H1 (cell line): ENCODE measurements at regions not wholly inside any gene's neighbourhood (a gene's known extent, or its start where the extent isn't known, plus 50 kb on each side); places are given as distances from the start of the nearest gene placed in this dataset.

Source experiments
- CTCF ChIA-PET: fragments of 300-600 bp; sonication (Branson Sonifier 250); formaldehyde crosslinking; loops from one replicate; lab custom pipeline; 2021; ENCODE audit not compliant: partially characterized antibody; lab: Charles Lee
- POLR2A ChIA-PET: fragments of 300-600 bp; sonication (Branson Sonifier 250); formaldehyde crosslinking; loops from one replicate; lab custom pipeline; 2021; ENCODE audit warnings: inconsistent platforms; ENCODE audit not compliant: partially characterized antibody; lab: Charles Lee
- DNase-seq, 2 experiments: peaks; one replicate each; pipeline versions ENCODE4 v3.0.0 to v3.0.0-alpha.2; 2010 to 2022; ENCODE audit warnings: low spot score in 2 of 2, low read depth in 1 of 2, mixed read lengths in 1 of 2
- FAIRE-seq: peaks from 2 replicates; lab custom pipeline; 2011; peaks lifted over from hg19 to GRCh38; lab: Jason Lieb, UNC
- H2AFZ ChIP-seq: 2 replicates; pipeline ENCODE4 v1.8.1; 2012; ENCODE audit warnings: low read length, inconsistent platforms
- H2AK5ac ChIP-seq: 2 replicates; pipeline ENCODE4 v1.6.1; 2013; ENCODE audit warnings: low read depth, low read length
- H2BK120ac ChIP-seq: replicated peaks from 2 replicates; pipeline ENCODE3; 2013; ENCODE audit warnings: low read depth, low read length, inconsistent platforms
- H2BK12ac ChIP-seq: 2 replicates; pipeline ENCODE4 v1.6.1; 2013; ENCODE audit warnings: low read depth, low read length
- H2BK15ac ChIP-seq: 2 replicates; pipeline ENCODE4 v1.6.1; 2013; ENCODE audit warnings: low read length
- H2BK20ac ChIP-seq: 2 replicates; pipeline ENCODE4 v1.6.1; 2013; ENCODE audit warnings: low read length
- H2BK5ac ChIP-seq: 2 replicates; pipeline ENCODE4 v1.6.1; 2013; ENCODE audit warnings: low read depth, low read length
- H3K14ac ChIP-seq: 2 replicates; pipeline ENCODE4 v1.6.1; 2013; ENCODE audit warnings: inconsistent platforms; ENCODE audit not compliant: insufficient read length
- H3K18ac ChIP-seq: 2 replicates; pipeline ENCODE4 v1.6.1; 2013; ENCODE audit warnings: low read length; ENCODE audit errors: extremely low read depth
- H3K23ac ChIP-seq: 2 replicates; pipeline ENCODE4 v1.6.1; 2013; ENCODE audit warnings: inconsistent platforms; ENCODE audit not compliant: insufficient read length
- H3K23me2 ChIP-seq: 2 replicates; pipeline ENCODE4 v1.6.1; 2013; ENCODE audit warnings: low read depth, low read length
- H3K27ac ChIP-seq: 2 replicates; pipeline ENCODE4 v1.6.1; 2011; ENCODE audit warnings: low read depth, low read length, inconsistent platforms
- H3K27me3 ChIP-seq, 4 experiments: replicated peaks in 1 of 4; 1 replicate in 1 of 4; 2 replicates in 3 of 4; pipeline versions ENCODE4 v1.6.1 to v1.8.1; 2011 to 2013; ENCODE audit warnings: low read length in 3 of 4, mild to moderate bottlenecking in 3 of 4, inconsistent platforms in 2 of 4, mixed read lengths in 2 of 4, moderate library complexity in 1 of 4; ENCODE audit not compliant: control insufficient read depth in 3 of 4, insufficient read depth in 3 of 4; ENCODE audit errors: extremely low read depth in 1 of 4
- H3K36me3 ChIP-seq, 4 experiments: 2 replicates each; pipeline versions ENCODE4 v1.6.1 to v1.8.1; 2011 to 2013; ENCODE audit warnings: mild to moderate bottlenecking in 4 of 4, low read length in 3 of 4, moderate library complexity in 2 of 4, control low read depth in 1 of 4, inconsistent platforms in 1 of 4; ENCODE audit not compliant: insufficient read depth in 4 of 4, control insufficient read depth in 2 of 4
- H3K4ac ChIP-seq: replicated peaks from 2 replicates; pipeline ENCODE3; 2013; ENCODE audit warnings: low read length, low read depth, mixed read lengths, inconsistent platforms; ENCODE audit not compliant: insufficient read length
- H3K4me1 ChIP-seq, 4 experiments: replicated peaks in 1 of 4; 1 replicate in 1 of 4; 2 replicates in 3 of 4; pipeline versions ENCODE4 v1.6.1 to v1.8.1; 2011 to 2013; ENCODE audit warnings: low read length in 3 of 4, inconsistent platforms in 2 of 4, mixed read lengths in 1 of 4; ENCODE audit not compliant: insufficient read depth in 4 of 4, control insufficient read depth in 3 of 4
- H3K4me2 ChIP-seq, 2 experiments: 2 replicates each; pipeline versions ENCODE4 v1.6.1 to v1.8.1; 2011 to 2013; ENCODE audit warnings: low read depth in 2 of 2, low read length in 2 of 2, control low read depth in 1 of 2, inconsistent platforms in 1 of 2, mild to moderate bottlenecking in 1 of 2; ENCODE audit not compliant: insufficient read depth in 1 of 2
- H3K4me3 ChIP-seq, 4 experiments: fragments of 200-600, 300-600 bp in 1 of 4; sonication (generic), shearing (Covaris generic), sonication (Bioruptor Twin) in 1 of 4; 2 replicates each; pipeline versions ENCODE4 v1.5.1 to v1.8.1; 2011 to 2016; ENCODE audit warnings: low read length in 4 of 4, low read depth in 3 of 4, control low read depth in 2 of 4, inconsistent platforms in 2 of 4, mild to moderate bottlenecking in 2 of 4, mixed read lengths in 1 of 4, moderate library complexity in 1 of 4; ENCODE audit not compliant: insufficient read depth in 2 of 4; ENCODE audit errors: extremely low read depth in 1 of 4
- H3K56ac ChIP-seq: replicated peaks from 2 replicates; pipeline ENCODE3; 2013; ENCODE audit warnings: low read depth, mild to moderate bottlenecking, mixed read lengths, low read length, inconsistent platforms; ENCODE audit not compliant: insufficient read length
- H3K79me1 ChIP-seq: 2 replicates; pipeline ENCODE4 v1.6.1; 2013; ENCODE audit warnings: low read depth, low read length, control low read depth
- H3K79me2 ChIP-seq, 2 experiments: 2 replicates each; pipeline versions ENCODE4 v1.6.1 to v1.8.1; 2012 to 2013; ENCODE audit warnings: low read length in 2 of 2, mild to moderate bottlenecking in 2 of 2, inconsistent platforms in 1 of 2; ENCODE audit not compliant: insufficient read depth in 2 of 2, control insufficient read depth in 1 of 2
- H3K9ac ChIP-seq, 4 experiments: replicated peaks in 1 of 4; 1 replicate in 1 of 4; 2 replicates in 3 of 4; pipeline versions ENCODE4 v1.6.1 to v1.8.1; 2011 to 2013; ENCODE audit warnings: low read depth in 3 of 4, low read length in 3 of 4, control low read depth in 2 of 4, mild to moderate bottlenecking in 2 of 4, moderate library complexity in 2 of 4, inconsistent platforms in 1 of 4; ENCODE audit errors: extremely low read depth in 1 of 4
- H3K9me3 ChIP-seq, 2 experiments: 2 replicates each; pipeline versions ENCODE4 v1.6.1 to v1.8.1; 2012 to 2013; ENCODE audit warnings: mild to moderate bottlenecking in 2 of 2, moderate library complexity in 2 of 2, control low read depth in 1 of 2, inconsistent platforms in 1 of 2, low read depth in 1 of 2, low read length in 1 of 2, mixed read lengths in 1 of 2; ENCODE audit not compliant: insufficient read depth in 2 of 2
- H4K20me1 ChIP-seq, 2 experiments: replicated peaks in 1 of 2; 2 replicates each; pipeline versions ENCODE3 to v1.8.1; 2011 to 2013; ENCODE audit warnings: inconsistent platforms in 2 of 2, low read length in 2 of 2, mild to moderate bottlenecking in 1 of 2; ENCODE audit not compliant: insufficient read depth in 2 of 2, control insufficient read depth in 1 of 2
- H4K5ac ChIP-seq: 2 replicates; pipeline ENCODE4 v1.6.1; 2013; ENCODE audit warnings: low read length, low read depth, mixed read lengths, inconsistent platforms; ENCODE audit not compliant: insufficient read length
- H4K8ac ChIP-seq: 2 replicates; pipeline ENCODE4 v1.8.0; 2013; ENCODE audit warnings: mild to moderate bottlenecking, moderate library complexity, low read length, inconsistent platforms; ENCODE audit not compliant: insufficient read depth; ENCODE audit errors: extremely low read depth
- H4K91ac ChIP-seq: replicated peaks from 2 replicates; pipeline ENCODE3; 2013; ENCODE audit warnings: low read length, mixed read lengths, inconsistent platforms; ENCODE audit not compliant: insufficient read length
- POLR2A ChIP-seq, 2 experiments: IDR thresholded peaks; 1 replicate in 1 of 2; 2 replicates in 1 of 2; pipeline ENCODE4 v1.6.1; 2011; ENCODE audit warnings: low read depth in 2 of 2, low read length in 2 of 2, mild to moderate bottlenecking in 2 of 2; ENCODE audit errors: control extremely low read depth in 1 of 2
- TBP ChIP-seq: IDR thresholded peaks from 2 replicates; pipeline ENCODE4 v1.6.1; 2011; ENCODE audit warnings: low read depth, low read length, improper control_type of control experiment
- WGBS, 2 experiments: shearing (Covaris generic) in 1 of 2; methylation state at CpG; one replicate each; pipeline versions ENCODE4 v1.1.6 to v1.1.7; 2013 to 2015; ENCODE audit warnings: low lambda C conversion rate in 2 of 2, mixed read lengths in 2 of 2, inconsistent platforms in 1 of 2, low coverage in 1 of 2, missing lambda C conversion rate in 1 of 2; ENCODE audit not compliant: insufficient replicate concordance in 2 of 2, insufficient coverage in 1 of 2, insufficient read length in 1 of 2; ENCODE audit errors: extremely low coverage in 1 of 2, missing lambda C conversion rate in 1 of 2; 5-methylcytosine and 5-hydroxymethylcytosine counted together

DNA sequence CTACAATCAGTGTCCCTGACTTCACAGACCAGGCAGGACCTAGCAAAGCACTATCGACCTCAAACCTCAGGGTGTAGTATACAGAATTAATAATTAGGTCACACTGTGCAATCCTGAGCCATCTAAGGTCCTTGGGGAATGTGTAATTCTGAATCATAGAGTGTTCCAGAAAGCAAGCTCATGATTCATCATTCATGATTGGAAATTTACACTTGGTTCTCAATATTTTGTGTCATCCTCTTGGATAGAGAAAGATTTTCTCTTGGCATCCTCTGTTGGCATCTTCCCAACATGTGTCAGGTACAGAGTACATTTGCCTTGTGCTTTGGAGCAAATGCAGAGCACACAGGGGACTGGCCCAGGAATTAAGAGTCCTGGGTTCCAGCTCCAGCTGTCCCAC, 245.0 kb upstream of the NT5C1B start:
- H3K4me1 ChIP-seq: peaks cover 0 to 10% (median 5%) of the 10 kb centered on the region in 4 experiments; a peak in 4 of 7 replicates
- no peak overlapping the region for H2BK12ac ChIP-seq
- H3K27me3 ChIP-seq: no peaks in the 10 kb centered on the region
- H4K8ac ChIP-seq: no peak overlapping the region
- H3K79me1 ChIP-seq: no peaks in the 10 kb centered on the region
- FAIRE-seq (no peak), DNase-seq (no peak)
- CTCF ChIA-PET: interaction anchor here (0.8 to 4.2 kb wide), 4 partner anchors 10 to 156 kb away, joined by 3 to 16 read pairs (median 8); no protein-coding TSS in a partner anchor
- H2BK120ac ChIP-seq: no peak overlapping the region
- WGBS, 2 experiments: 84% methylated on average over 1 of the region's 1 CpG; no CpG with 5 or more reads in 1 of the 2 experiments
- no peak overlapping the region for H3K4me2 ChIP-seq
- H2AK5ac ChIP-seq: no peak overlapping the region
- no peak overlapping the region for H3K4ac ChIP-seq
- no peaks in the 10 kb centered on the region for H3K9me3 ChIP-seq
- H2BK5ac ChIP-seq: no peak overlapping the region
- H3K56ac ChIP-seq: no peak overlapping the region
- no peak overlapping the region for H2BK15ac ChIP-seq
- H4K91ac ChIP-seq: no peak overlapping the region
- TF ChIP-seq TBP (no peak), POLR2A (IDR thresholded peaks at IDR 0.05; ENCODE audit: control extremely low read depth in 1 of 2, low read depth in 2 of 2, low read length in 2 of 2) (no peak)
- no peaks in the 10 kb centered on the region for H4K20me1 ChIP-seq
- no peak overlapping the region for H3K23ac ChIP-seq
- H3K18ac ChIP-seq: no peak overlapping the region
- H4K5ac ChIP-seq: no peak overlapping the region
- H3K9ac ChIP-seq: no peak overlapping the region
- no peak overlapping the region for H2AFZ ChIP-seq
- POLR2A ChIA-PET: no interaction called here
- no peak overlapping the region for H3K14ac ChIP-seq
- no peak overlapping the region for H3K27ac ChIP-seq
- no peaks in the 10 kb centered on the region for H3K36me3 ChIP-seq
- H3K23me2 ChIP-seq: no peaks in the 10 kb centered on the region
- no peak overlapping the region for H3K4me3 ChIP-seq
- no peaks in the 10 kb centered on the region for H3K79me2 ChIP-seq
- no peak overlapping the region for H2BK20ac ChIP-seq
